HCT116 (cell line): ENCODE measurements at regions not wholly inside any gene's neighbourhood (a gene's known extent, or its start where the extent isn't known, plus 50 kb on each side); places are given as distances from the start of the nearest gene placed in this dataset.

Experiments used
- ATAC-seq: fragments of 200-7000 bp; cut with Tn5 transposase; 2 replicates; pipeline ENCODE4 v1.9.1; 2020; ENCODE audit warnings: mild to moderate bottlenecking, moderate library complexity
- BruUV-seq: library from RNA; stranded (reverse); fragments of 400-500 nt; replicated peaks from 2 replicates; lab custom pipeline; 2021; lab: Mats Ljungman, UMichigan
- CTCF ChIA-PET: fragments of 300-600 bp; sonication (Branson Sonifier 250); formaldehyde crosslinking; loops from one replicate; lab custom pipeline; 2021; ENCODE audit warnings: antibody characterized with exemption; lab: Charles Lee
- POLR2A ChIA-PET: fragments of 300-600, 350-600 bp; sonication (Branson Sonifier 250); formaldehyde crosslinking; loops from one replicate; lab custom pipeline; 2021; ENCODE audit warnings: antibody characterized with exemption; lab: Charles Lee
- RAD21 ChIA-PET, 2 experiments: fragments of 300-600 bp; sonication (Branson Sonifier 250); formaldehyde crosslinking; loops; one replicate each; lab custom pipeline; 2023; ENCODE audit warnings: low total read pairs in 2 of 2; ENCODE audit not compliant: uncharacterized antibody in 2 of 2, unreplicated experiment in 2 of 2, low non-redundant PET in 1 of 2; lab: Charles Lee
- DNase-seq: peaks from one replicate; pipeline ENCODE4 v3.0.0-alpha.2; 2010; ENCODE audit warnings: low read depth, low spot score
- H2AFZ ChIP-seq: fragments of 200-600 bp; shearing (Covaris generic), sonication (generic); 2 replicates; pipeline ENCODE4 v1.6.1; 2017; ENCODE audit warnings: low read depth, mixed run types, mixed read lengths, antibody characterized with exemption, low read length; ENCODE audit not compliant: poor library complexity, severe bottlenecking
- H3K27ac ChIP-seq: 2 replicates; pipeline ENCODE4 v1.5.1; 2012; ENCODE audit warnings: low read depth, low read length
- H3K27me3 ChIP-seq: fragments of 200-600 bp; sonication (generic); 2 replicates; pipeline ENCODE4 v1.6.1; 2016; ENCODE audit warnings: mixed run types, low read length, mixed read lengths; ENCODE audit not compliant: insufficient read depth
- H3K36me3 ChIP-seq, 2 experiments: fragments of 200-500 bp in 1 of 2; fragments of 200-600 bp in 1 of 2; sonication (Bioruptor generic) in 1 of 2; sonication (generic) in 1 of 2; 2 replicates each; pipeline versions ENCODE4 v1.5.1 to v1.6.1; 2014 to 2016; ENCODE audit warnings: low read length in 2 of 2, inconsistent platforms in 1 of 2, mixed read lengths in 1 of 2, mixed run types in 1 of 2; ENCODE audit not compliant: insufficient read depth in 2 of 2, control insufficient read depth in 1 of 2
- H3K4me1 ChIP-seq, 2 experiments: fragments of 200-600 bp in 1 of 2; sonication (generic) in 1 of 2; 2 replicates each; pipeline versions ENCODE4 v1.5.1 to v1.6.1; 2012 to 2017; ENCODE audit warnings: low read length in 2 of 2, inconsistent platforms in 1 of 2, mild to moderate bottlenecking in 1 of 2, mixed read lengths in 1 of 2, mixed run types in 1 of 2, moderate library complexity in 1 of 2; ENCODE audit not compliant: insufficient read depth in 2 of 2, control insufficient read depth in 1 of 2
- H3K4me2 ChIP-seq: fragments of 200-600 bp; sonication (generic); 2 replicates; pipeline ENCODE4 v1.6.1; 2017; ENCODE audit warnings: mixed run types, low read length, mixed read lengths
- H3K4me3 ChIP-seq, 2 experiments: fragments of 200-600 bp in 1 of 2; sonication (generic) in 1 of 2; replicated peaks in 1 of 2; 2 replicates each; pipeline ENCODE4 v1.5.1; 2011 to 2016; ENCODE audit warnings: low read length in 2 of 2, control low read depth in 1 of 2, low read depth in 1 of 2, mild to moderate bottlenecking in 1 of 2, mixed read lengths in 1 of 2, mixed run types in 1 of 2
- H3K79me2 ChIP-seq: fragments of 200-600 bp; sonication (generic); 2 replicates; pipeline ENCODE4 v1.6.1; 2017; ENCODE audit warnings: mild to moderate bottlenecking, mixed run types, low read length, moderate library complexity, mixed read lengths; ENCODE audit not compliant: insufficient read depth
- H3K9ac ChIP-seq: fragments of 200-600 bp; sonication (generic); 2 replicates; pipeline ENCODE4 v1.6.1; 2016; ENCODE audit warnings: low read length, mixed read lengths
- H3K9me2 ChIP-seq: fragments of 200-600 bp; sonication (generic), shearing (Covaris generic); 2 replicates; pipeline ENCODE4 v1.6.1; 2017; ENCODE audit warnings: mixed run types, mild to moderate bottlenecking, moderate library complexity; ENCODE audit not compliant: insufficient read depth
- H3K9me3 ChIP-seq, 2 experiments: fragments of 200-500 bp in 1 of 2; fragments of 200-600 bp in 1 of 2; sonication (Bioruptor generic) in 1 of 2; sonication (generic) in 1 of 2; 2 replicates each; pipeline ENCODE4 v1.6.1; 2014 to 2017; ENCODE audit warnings: low read length in 2 of 2, mixed read lengths in 2 of 2, inconsistent platforms in 1 of 2, low read depth in 1 of 2, mild to moderate bottlenecking in 1 of 2, mixed run types in 1 of 2, moderate library complexity in 1 of 2; ENCODE audit not compliant: control insufficient read depth in 1 of 2, insufficient read depth in 1 of 2
- H4K20me1 ChIP-seq: fragments of 200-600 bp; sonication (generic), shearing (Covaris generic); 2 replicates; pipeline ENCODE4 v1.6.1; 2017; ENCODE audit warnings: mixed run types, mild to moderate bottlenecking, moderate library complexity; ENCODE audit not compliant: insufficient read depth
- CEBPB ChIP-seq: IDR thresholded peaks from 2 replicates; pipeline ENCODE4 v1.6.1; 2012; ENCODE audit warnings: low read depth
- CTCF ChIP-seq, 3 experiments: fragments of 200-600 bp in 1 of 3; sonication (generic) in 1 of 3; IDR thresholded peaks in 2 of 3; conservative IDR thresholded peaks in 1 of 3; 2 replicates each; pipeline ENCODE4 v1.5.1; 2012 to 2017; ENCODE audit warnings: low read depth in 2 of 3, low read length in 2 of 3, antibody characterized with exemption in 1 of 3, borderline replicate concordance in 1 of 3, control low read depth in 1 of 3, mild to moderate bottlenecking in 1 of 3, mixed read lengths in 1 of 3, mixed run types in 1 of 3, moderate library complexity in 1 of 3; ENCODE audit not compliant: insufficient read depth in 1 of 3
- EGR1 ChIP-seq: IDR thresholded peaks from 2 replicates; pipeline ENCODE4 v1.6.1; 2012; ENCODE audit warnings: low read depth
- ELF1 ChIP-seq: IDR thresholded peaks from 2 replicates; pipeline ENCODE4 v1.6.1; 2012; ENCODE audit warnings: low read depth, borderline replicate concordance
- EZH2 ChIP-seq: fragments of 200-600 bp; sonication (generic); IDR thresholded peaks from 2 replicates; pipeline ENCODE4 v1.6.1; 2017; ENCODE audit warnings: antibody characterized with exemption, mixed run types
- FOSL1 ChIP-seq: IDR thresholded peaks from 2 replicates; pipeline ENCODE4 v1.6.1; 2012; ENCODE audit warnings: low read depth
- JUND ChIP-seq: IDR thresholded peaks from 2 replicates; pipeline ENCODE4 v1.6.1; 2012
- POLR2A ChIP-seq: IDR thresholded peaks from 2 replicates; pipeline ENCODE4 v1.7.0; 2011; ENCODE audit warnings: borderline replicate concordance; ENCODE audit not compliant: insufficient read depth, insufficient read length; ENCODE audit errors: extremely low read depth
- POLR2AphosphoS5 ChIP-seq: IDR thresholded peaks from 2 replicates; pipeline ENCODE4 v1.6.1; 2011; ENCODE audit warnings: mild to moderate bottlenecking, low read depth, low read length, moderate library complexity
- RAD21 ChIP-seq: IDR thresholded peaks from 2 replicates; pipeline ENCODE4 v1.6.1; 2012; ENCODE audit warnings: low read depth, mild to moderate bottlenecking
- REST ChIP-seq: IDR thresholded peaks from 2 replicates; pipeline ENCODE4 v1.6.1; 2012; ENCODE audit warnings: low read depth
- SIN3A ChIP-seq: IDR thresholded peaks from 2 replicates; pipeline ENCODE4 v1.6.1; 2012; ENCODE audit warnings: low read depth
- SP1 ChIP-seq: IDR thresholded peaks from 2 replicates; pipeline ENCODE4 v1.6.1; 2012; ENCODE audit warnings: low read depth
- TCF7L2 ChIP-seq: IDR thresholded peaks from 2 replicates; pipeline ENCODE4 v1.7.0; 2011; ENCODE audit warnings: borderline replicate concordance, inconsistent platforms; ENCODE audit not compliant: insufficient read depth, insufficient read length; ENCODE audit errors: extremely low read depth
- YY1 ChIP-seq: IDR thresholded peaks from 2 replicates; pipeline ENCODE4 v1.6.1; 2011; ENCODE audit warnings: low read length, low read depth, moderate library complexity, mild to moderate bottlenecking; ENCODE audit not compliant: insufficient replicate concordance; ENCODE audit errors: extremely low read depth
- ZBTB33 ChIP-seq: IDR thresholded peaks from 2 replicates; pipeline ENCODE4 v1.6.1; 2011; ENCODE audit warnings: mild to moderate bottlenecking, low read length, moderate library complexity; ENCODE audit not compliant: insufficient replicate concordance; ENCODE audit errors: extremely low read depth
- ZFX ChIP-seq: fragments of 450-650 bp; IDR thresholded peaks from 2 replicates; pipeline ENCODE4 v1.6.1; 2017
- intact Hi-C: fragments of 100-400 bp; cut with micrococcal nuclease; formaldehyde crosslinking; loops from 2 replicates; pipeline ENCODE4 v1.10.0; 2022

- no TSS peak for BruUV-seq
- CTCF ChIA-PET: no interaction called here
These were observed 151.5 kb upstream of the ATXN1 start for GRCh38 chr6:16912756-16913155.

More at GRCh38 chr6:16912756-16913155, 151.5 kb upstream of the ATXN1 start:
- Histone ChIP-seq H3K4me1 (no peaks in the 10 kb centered on the region), H3K9ac (no peak overlapping the region), H3K36me3 (no peaks in the 10 kb centered on the region), H3K27me3 (no peaks in the 10 kb centered on the region), H3K27ac (no peak overlapping the region), H4K20me1 (no peaks in the 10 kb centered on the region), H3K4me2 (no peak overlapping the region), H3K4me3 (no peak overlapping the region), H3K9me3 (no peaks in the 10 kb centered on the region), H3K9me2 (no peaks in the 10 kb centered on the region)
- intact Hi-C loops: no loop called here
- RAD21 ChIA-PET: no interaction called here
- ATAC-seq: no peak
- POLR2A ChIA-PET: no interaction called here
- no peak for TF ChIP-seq YY1
- no peak for TF ChIP-seq REST
- no peak for TF ChIP-seq RAD21
- TF ChIP-seq EGR1: no peak
- no peak for TF ChIP-seq TCF7L2
- TF ChIP-seq SP1: no peak
- no peak for TF ChIP-seq ELF1
- TF ChIP-seq CEBPB: no peak
- TF ChIP-seq SIN3A: no peak
- TF ChIP-seq EZH2: no peak
- no peak for TF ChIP-seq FOSL1
- no peak for TF ChIP-seq POLR2A
- TF ChIP-seq CTCF (IDR thresholded peaks at IDR 0.05 in 2 of 3, conservative IDR thresholded peaks at IDR 0.05 in 1 of 3; ENCODE audit: borderline replicate concordance in 1 of 3, insufficient read depth in 1 of 3, low read depth in 2 of 3, low read length in 2 of 3): no peak
- TF ChIP-seq ZBTB33: no peak
- no peak for TF ChIP-seq ZFX
- TF ChIP-seq JUND: no peak
- no peak for TF ChIP-seq POLR2AphosphoS5
- TF ChIP-seq, all 23 proteins: peak for 0
- DNase-seq: no peak
- Histone ChIP-seq H3K79me2 (no peaks in the 10 kb centered on the region), H2AFZ (no peak overlapping the region)
